SJCRH30 (cell line): ENCODE measurements at regions not wholly inside any gene's neighbourhood (a gene's known extent, or its start where the extent isn't known, plus 50 kb on each side); places are given as distances from the start of the nearest gene placed in this dataset.
A peak's percentile ranks its signal among the peaks of the same experiment; 100 is the strongest.

Experiments
- DNase-seq, 2 experiments: peaks; one replicate each; pipeline ENCODE4 v3.0.0-alpha.2; 2015 to 2020
- H3K27ac ChIP-seq: fragments of 250-450 bp; sonication (Bioruptor Pico); 2 replicates; pipeline ENCODE4 v1.5.1; 2020; ENCODE audit warnings: mild to moderate bottlenecking, moderate library complexity
- H3K27me3 ChIP-seq: fragments of 250-450 bp; sonication (Bioruptor Pico); 2 replicates; pipeline ENCODE4 v1.5.1; 2020; ENCODE audit warnings: mild to moderate bottlenecking, moderate library complexity
- H3K36me3 ChIP-seq: fragments of 250-450 bp; sonication (Bioruptor Pico); 2 replicates; pipeline ENCODE4 v1.5.1; 2020; ENCODE audit warnings: mild to moderate bottlenecking, moderate library complexity
- H3K4me1 ChIP-seq: fragments of 250-450 bp; sonication (Bioruptor Pico); 2 replicates; pipeline ENCODE4 v1.5.1; 2020; ENCODE audit warnings: mild to moderate bottlenecking, moderate library complexity
- H3K4me3 ChIP-seq: fragments of 250-450 bp; sonication (Bioruptor Pico); 2 replicates; pipeline ENCODE4 v1.5.1; 2020; ENCODE audit warnings: mild to moderate bottlenecking, moderate library complexity
- H3K9me3 ChIP-seq: fragments of 250-450 bp; sonication (Bioruptor Pico); replicated peaks from 2 replicates; pipeline ENCODE4 v1.5.1; 2020; ENCODE audit warnings: mild to moderate bottlenecking, moderate library complexity

DNA sequence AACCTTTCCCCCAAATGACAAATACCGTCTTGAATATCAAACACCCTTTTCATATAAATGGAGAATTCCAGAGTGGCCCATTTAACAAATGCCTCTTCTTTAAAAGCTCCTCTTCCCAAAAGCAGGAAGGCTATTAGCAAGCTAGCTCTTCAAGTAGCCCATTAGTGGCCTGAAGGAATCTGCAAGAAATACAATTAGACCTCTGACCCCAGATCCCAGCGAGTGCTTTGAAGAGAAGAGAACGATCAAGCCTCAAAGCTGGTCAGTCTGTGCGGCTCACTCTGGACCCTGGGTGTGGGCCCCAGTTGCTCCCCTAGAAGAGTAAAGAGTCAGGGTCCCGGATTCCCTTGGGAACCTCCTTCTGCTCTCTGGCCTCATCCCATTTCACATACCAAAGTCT is 325.6 kb downstream of the NUAK1 start:
- no peak for DNase-seq
- H3K27me3 ChIP-seq: no peaks in the 10 kb centered on the region

DNA sequence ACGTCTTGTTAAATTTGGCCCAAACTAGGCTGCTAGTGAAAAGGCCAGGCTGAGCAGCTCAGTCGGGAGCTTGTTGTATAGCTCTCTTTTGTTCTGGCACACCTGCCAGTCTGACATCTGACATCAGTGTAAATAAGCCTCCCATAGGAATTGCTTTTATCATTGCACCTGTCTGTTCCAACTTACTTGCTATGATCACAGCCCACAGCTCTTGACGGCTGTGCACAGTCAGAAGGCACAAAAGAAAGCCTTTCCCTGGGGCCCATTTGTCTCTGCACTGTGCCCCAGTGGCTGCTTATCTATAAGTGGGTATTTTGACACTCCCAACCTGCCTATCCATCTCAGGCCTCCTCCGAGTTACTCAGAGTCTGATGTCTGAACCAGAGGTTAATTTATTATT is 324.5 kb downstream of the NUAK1 start:
- Histone ChIP-seq H3K27me3 (no peaks in the 10 kb centered on the region), H3K36me3 (no peaks in the 10 kb centered on the region), H3K4me3 (no peak overlapping the region), H3K9me3 (no peaks in the 10 kb centered on the region), H3K4me1 (no peaks in the 10 kb centered on the region), H3K27ac (no peak overlapping the region)
- peak in 1 of 2 experiments; percentile 26 for DNase-seq

More for the DNA sequence above, 325.6 kb downstream of the NUAK1 start:
- no peak overlapping the region for H3K4me3 ChIP-seq
- no peaks in the 10 kb centered on the region for H3K4me1 ChIP-seq
- H3K27ac ChIP-seq: no peak overlapping the region
- H3K9me3 ChIP-seq: no peaks in the 10 kb centered on the region
- H3K36me3 ChIP-seq: no peaks in the 10 kb centered on the region

DNA sequence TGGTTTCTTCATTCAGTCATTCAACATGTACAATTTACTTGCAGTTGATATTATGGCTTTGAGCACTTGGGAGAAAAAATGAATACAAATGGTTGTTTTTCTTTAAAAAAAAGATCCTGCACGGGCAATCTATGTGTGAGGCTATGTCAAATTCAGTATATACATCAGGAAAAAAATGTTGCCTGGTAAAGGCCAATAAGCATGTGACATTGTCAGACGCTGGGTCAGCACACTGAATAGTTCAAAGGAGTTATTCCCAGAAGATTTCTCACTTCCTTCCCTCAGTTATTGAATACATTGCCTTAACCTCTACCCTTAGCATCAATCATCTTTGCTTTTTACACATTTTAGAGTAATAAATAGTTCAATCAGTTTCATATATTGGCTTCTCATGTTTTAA is 319.2 kb downstream of the NUAK1 start:
- Histone ChIP-seq H3K9me3 (no peaks in the 10 kb centered on the region), H3K27ac (no peak overlapping the region), H3K27me3 (no peaks in the 10 kb centered on the region), H3K36me3 (no peaks in the 10 kb centered on the region), H3K4me1 (no peaks in the 10 kb centered on the region), H3K4me3 (no peak overlapping the region)
- no peak for DNase-seq

DNA sequence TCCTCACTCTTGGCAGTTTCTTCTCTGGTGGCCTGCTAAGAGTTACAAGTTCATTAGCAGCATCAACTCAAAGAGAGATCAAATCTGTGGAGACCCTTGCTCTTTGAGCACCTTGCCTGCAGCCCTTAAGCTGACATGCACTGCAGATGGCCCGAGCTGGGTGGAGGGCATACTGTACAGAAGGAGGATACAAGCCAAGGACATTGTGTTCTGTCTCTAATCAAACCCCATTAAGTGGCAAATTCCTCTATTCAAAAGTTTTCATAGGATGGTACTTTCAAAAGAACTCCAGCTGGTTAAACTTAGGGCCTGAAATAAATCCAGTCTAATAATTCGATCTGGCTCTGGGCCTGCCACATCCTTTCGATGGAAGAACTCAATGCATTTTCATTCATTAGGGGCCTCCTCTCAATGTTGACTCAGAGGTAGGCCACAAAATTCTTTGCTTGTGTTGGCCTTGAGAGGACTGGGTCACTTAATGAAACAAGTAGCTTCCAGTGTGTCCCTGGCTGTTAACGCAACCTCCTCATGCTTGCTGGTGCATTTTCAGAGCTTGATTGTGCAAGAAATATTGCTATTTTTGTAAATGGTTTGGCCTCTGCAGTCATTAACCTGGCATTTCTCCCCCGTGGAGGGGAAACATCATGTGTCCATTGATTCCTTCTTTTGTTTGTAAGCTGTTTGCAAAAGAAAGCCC is 318.2 kb downstream of the NUAK1 start:
- Histone ChIP-seq H3K4me3 (no peak overlapping the region), H3K27ac (no peak overlapping the region), H3K27me3 (no peaks in the 10 kb centered on the region), H3K36me3 (no peaks in the 10 kb centered on the region), H3K9me3 (no peaks in the 10 kb centered on the region), H3K4me1 (no peaks in the 10 kb centered on the region)
- DNase-seq: no peak

DNA sequence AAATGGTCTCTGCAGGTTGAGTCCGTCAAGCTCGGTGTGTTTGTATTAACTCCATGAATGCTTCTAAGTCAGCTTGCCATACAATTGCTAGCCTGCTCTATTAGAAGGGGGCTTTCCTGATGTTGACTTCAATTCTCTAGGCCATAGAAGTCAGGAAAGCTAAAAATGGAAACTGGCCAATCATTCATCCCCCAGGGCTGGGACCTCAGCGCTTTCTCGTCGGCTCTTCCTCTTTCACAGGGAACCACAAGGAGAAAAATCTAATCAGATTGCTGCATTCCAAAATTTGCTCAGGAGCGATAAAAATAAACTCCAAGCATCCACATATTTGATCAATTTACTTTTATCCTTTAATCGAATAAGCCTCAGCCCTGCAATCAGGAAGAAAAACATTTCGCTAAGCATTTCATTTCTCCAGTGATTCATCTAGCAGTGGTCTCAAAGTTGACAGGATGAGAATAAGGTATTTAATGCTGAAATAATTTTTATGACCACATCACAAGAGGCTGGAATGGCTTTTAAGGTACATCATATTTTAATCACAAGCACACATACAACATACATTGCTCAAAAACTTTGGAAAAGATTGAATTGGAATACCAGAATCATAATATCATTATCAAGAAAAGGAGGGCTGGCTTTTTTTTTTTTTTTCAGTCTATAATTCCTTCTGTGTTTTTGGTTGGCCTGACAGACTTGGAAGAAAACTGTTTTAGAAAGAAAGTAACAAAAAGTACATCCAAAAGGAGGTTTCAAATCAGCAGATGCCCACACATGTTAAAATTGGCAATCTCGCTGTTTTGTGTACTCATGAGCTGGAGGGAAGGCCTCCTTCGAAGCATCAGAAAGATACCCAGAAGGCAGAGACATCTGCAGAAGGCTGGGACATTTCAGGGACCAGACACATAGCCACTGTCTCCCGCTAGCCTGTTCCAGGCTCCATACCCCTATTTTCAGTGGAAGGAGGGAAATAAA is 316.3 kb downstream of the NUAK1 start:
- Histone ChIP-seq H3K27me3 (no peaks in the 10 kb centered on the region), H3K36me3 (no peaks in the 10 kb centered on the region), H3K27ac (no peak overlapping the region), H3K9me3 (no peaks in the 10 kb centered on the region), H3K4me3 (no peak overlapping the region), H3K4me1 (no peaks in the 10 kb centered on the region)
- DNase-seq: no peak

DNA sequence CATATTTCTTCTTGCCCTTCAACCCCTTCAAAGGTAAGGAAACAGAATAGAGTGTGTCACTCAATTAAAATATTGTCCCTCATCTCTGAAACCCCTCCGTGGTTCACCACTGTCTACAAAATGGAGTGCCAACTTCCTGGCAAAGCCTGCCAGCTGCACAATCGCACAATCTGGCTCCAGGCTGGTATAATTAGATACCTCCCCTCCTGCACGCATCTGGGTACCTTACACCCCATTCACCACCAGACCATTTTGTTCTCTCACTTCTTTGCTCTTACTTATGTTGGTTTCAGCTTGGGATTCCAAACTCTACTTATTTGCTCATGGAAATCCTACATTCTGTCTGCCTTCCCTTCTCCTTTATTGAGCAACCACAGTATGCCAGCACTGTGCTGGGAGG is 314.9 kb downstream of the NUAK1 start:
- H3K27ac ChIP-seq: no peak overlapping the region
- DNase-seq: no peak
- H3K36me3 ChIP-seq: no peaks in the 10 kb centered on the region
- no peak overlapping the region for H3K4me3 ChIP-seq
- no peaks in the 10 kb centered on the region for H3K4me1 ChIP-seq
- no peaks in the 10 kb centered on the region for H3K27me3 ChIP-seq
- H3K9me3 ChIP-seq: no peaks in the 10 kb centered on the region

DNA sequence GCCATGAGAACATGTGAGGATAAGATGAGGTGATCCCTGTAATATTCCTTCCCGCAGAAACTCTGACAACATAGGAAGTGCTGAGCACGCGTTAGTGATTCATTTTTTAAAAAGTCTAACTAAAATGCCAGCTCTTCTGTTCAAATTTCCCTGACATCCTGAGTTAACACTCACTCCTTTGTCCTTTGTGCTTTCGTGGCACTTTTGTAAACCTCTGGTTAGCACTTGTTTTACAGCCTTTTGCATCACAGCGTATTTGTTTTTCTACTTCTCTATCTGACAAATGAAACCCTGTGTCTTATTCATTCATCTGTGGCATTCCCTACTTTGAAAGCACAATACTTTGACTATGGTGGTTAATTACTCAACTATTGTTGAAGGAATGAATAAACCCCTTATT is 313.6 kb downstream of the NUAK1 start:
- no peaks in the 10 kb centered on the region for H3K36me3 ChIP-seq
- no peak overlapping the region for H3K27ac ChIP-seq
- no peak overlapping the region for H3K4me3 ChIP-seq
- DNase-seq: no peak
- H3K9me3 ChIP-seq: no peaks in the 10 kb centered on the region
- no peaks in the 10 kb centered on the region for H3K27me3 ChIP-seq
- no peaks in the 10 kb centered on the region for H3K4me1 ChIP-seq

DNA sequence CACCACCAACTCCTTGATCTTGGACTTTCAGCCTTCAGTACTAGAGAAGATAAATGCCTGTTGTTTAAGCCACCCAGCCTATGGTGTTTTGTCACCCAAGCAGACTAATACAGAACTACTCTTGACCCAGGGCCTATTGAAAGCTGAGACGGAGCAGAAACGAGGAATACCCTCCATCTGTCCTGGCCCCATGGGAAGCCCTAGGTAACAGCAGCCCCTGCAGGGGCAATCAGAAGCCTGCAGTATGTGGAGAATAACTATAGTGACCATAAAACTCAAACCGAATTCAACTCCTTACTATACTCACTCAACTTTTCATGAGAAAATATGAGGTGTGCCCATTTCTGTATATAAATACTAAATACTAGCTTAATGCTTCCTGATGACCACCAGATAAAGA is 307.4 kb downstream of the NUAK1 start:
- H3K9me3 ChIP-seq: no peaks in the 10 kb centered on the region
- H3K36me3 ChIP-seq: no peaks in the 10 kb centered on the region
- H3K27me3 ChIP-seq: no peaks in the 10 kb centered on the region
- no peak overlapping the region for H3K4me3 ChIP-seq
- peak in 1 of 2 experiments; percentile 9 for DNase-seq
- H3K4me1 ChIP-seq: no peaks in the 10 kb centered on the region
- H3K27ac ChIP-seq: no peak overlapping the region

DNA sequence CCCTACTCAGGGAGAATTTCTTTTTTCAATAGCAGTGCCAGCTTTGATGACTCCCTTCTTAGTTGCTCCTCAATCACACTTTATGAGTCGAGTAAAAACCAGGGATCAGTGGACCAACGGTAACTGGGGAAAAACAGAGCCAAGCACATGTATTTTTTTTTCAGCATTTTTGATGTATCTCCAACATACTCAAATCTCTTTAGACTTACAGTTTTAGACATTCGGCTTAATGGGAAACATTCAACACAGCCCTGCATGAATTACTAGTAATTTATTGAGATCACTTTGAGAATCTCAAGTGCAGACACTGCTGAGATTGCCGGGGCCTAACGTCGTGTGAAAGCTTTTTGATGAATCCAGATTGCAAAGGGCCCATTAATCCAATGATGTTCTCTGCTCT is 306.7 kb downstream of the NUAK1 start:
- H3K4me1 ChIP-seq: no peaks in the 10 kb centered on the region

DNA sequence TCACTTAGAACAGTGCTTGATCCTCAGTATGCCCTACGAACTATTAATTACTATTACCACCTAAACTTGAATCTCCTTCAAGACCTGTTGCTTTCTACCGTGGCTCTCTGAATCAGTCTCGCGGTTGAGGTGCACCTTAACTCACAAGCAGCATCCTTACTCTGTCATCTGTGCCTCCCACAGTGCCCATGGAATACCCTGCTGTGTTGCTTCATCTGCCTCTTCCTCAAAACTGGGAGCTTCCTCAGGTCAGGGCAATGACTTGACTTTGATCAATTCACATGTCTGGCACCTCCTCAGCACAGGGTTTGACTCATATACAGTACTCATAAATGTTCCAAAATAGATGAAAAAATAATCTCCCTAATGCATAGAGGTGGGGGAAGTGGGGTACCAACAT is 305.9 kb downstream of the NUAK1 start:
- Histone ChIP-seq H3K4me1 (no peaks in the 10 kb centered on the region), H3K9me3 (no peaks in the 10 kb centered on the region), H3K4me3 (no peak overlapping the region), H3K27me3 (no peaks in the 10 kb centered on the region), H3K36me3 (no peaks in the 10 kb centered on the region), H3K27ac (no peak overlapping the region)
- DNase-seq: no peak

More for the DNA sequence above, 306.7 kb downstream of the NUAK1 start:
- H3K36me3 ChIP-seq: no peaks in the 10 kb centered on the region
- DNase-seq: no peak
- H3K9me3 ChIP-seq: no peaks in the 10 kb centered on the region
- H3K27ac ChIP-seq: no peak overlapping the region
- no peak overlapping the region for H3K4me3 ChIP-seq
- no peaks in the 10 kb centered on the region for H3K27me3 ChIP-seq

DNA sequence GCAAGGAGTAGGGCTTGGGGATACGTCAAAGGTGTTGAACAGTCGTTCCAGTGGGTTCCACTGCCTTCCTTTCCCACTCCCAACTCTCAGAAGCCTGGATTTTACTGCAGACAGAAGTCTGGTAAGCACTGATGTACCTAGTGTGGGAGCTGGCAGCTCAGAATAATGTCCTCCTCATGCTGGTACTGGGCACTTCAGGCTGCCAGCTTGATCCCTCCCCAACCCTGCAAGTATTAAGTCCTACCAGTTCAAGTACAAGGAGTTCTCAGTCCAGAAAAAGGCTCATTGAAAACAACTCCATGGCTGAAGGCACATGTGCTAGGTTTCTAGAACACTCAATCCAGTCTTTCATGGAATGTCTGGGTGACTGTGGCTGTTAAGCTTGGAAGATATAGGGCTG is 304.3 kb downstream of the NUAK1 start:
- Histone ChIP-seq H3K36me3 (no peaks in the 10 kb centered on the region), H3K4me1 (no peaks in the 10 kb centered on the region), H3K4me3 (no peak overlapping the region), H3K27ac (no peak overlapping the region), H3K9me3 (no peaks in the 10 kb centered on the region), H3K27me3 (no peaks in the 10 kb centered on the region)
- DNase-seq: no peak

DNA sequence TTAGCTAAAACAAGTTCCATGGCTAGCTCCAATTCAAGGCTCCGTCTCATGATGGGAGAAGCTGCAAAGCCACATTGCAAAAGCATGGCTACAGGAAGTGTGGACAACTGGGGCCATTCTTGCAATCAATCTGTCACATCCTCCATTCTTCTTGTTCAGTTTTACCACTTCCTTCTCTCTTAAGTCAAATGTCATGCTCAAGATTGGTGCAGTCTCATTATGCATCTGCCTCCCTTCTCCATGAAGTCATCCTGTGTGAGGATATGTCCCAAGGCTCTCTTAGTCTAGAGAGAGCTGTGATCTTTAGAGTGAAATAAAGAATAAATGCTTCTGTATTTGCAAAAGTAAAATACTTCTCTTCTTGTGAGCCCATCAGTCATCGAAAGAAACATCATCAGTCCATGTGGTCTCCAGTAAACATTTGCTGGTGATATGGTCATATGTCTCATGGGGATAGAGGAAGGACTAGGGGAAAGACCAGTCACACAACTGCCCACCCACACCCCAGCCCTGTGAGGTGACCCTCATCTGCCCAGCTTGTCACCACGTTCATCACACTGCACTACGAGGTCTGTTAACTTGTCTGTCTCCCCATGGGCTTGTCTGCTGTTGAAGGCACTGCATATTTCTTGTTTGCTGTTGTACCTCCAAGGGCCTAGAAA is 303.0 kb downstream of the NUAK1 start:
- Histone ChIP-seq H3K27me3 (no peaks in the 10 kb centered on the region), H3K27ac (no peak overlapping the region), H3K9me3 (no peaks in the 10 kb centered on the region), H3K4me1 (no peaks in the 10 kb centered on the region), H3K4me3 (no peak overlapping the region), H3K36me3 (no peaks in the 10 kb centered on the region)
- no peak for DNase-seq

DNA sequence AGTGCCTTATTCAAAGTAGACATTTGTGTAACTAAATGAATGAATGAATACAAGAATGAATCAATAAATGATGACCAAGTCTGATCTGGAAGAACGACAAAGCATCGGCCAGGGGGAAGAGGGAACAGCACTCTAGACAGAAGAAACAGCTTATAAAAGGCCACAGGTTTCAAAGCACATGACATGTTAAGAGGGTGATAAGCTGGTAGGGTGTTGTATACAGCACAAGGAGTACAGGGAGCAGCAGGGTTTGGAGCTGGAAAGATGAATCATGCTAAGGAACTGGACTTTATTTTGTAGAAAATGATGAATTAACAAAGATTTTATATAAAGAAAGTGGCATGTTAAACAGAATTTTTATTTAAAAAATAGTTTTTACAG is 302.5 kb downstream of the NUAK1 start:
- H3K27ac ChIP-seq: no peak overlapping the region
- H3K4me1 ChIP-seq: no peaks in the 10 kb centered on the region
- H3K27me3 ChIP-seq: no peaks in the 10 kb centered on the region
- no peak overlapping the region for H3K4me3 ChIP-seq
- no peaks in the 10 kb centered on the region for H3K9me3 ChIP-seq
- no peaks in the 10 kb centered on the region for H3K36me3 ChIP-seq
- DNase-seq: no peak

DNA sequence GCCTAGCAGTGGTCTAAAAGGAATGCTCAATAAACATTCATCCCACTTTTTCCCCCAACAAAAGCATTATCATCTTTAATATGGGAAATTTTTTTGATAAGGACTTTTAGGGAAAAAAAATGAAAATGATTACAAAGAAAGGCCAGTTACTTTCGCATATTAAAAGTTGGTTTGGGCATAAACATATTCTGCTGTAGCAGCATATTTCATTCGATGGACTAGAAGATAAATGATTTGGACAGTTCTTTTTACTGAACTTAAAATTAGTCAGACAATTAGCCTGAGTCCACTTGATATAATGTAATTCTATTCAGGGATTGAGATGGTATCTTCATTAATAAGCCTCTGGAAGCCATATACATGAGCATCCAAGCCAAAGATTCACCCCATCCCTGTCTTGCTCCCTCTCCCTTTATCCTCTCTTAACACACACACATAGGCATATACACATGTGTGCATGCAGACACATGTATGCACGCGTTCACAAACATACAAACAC is 299.1 kb downstream of the NUAK1 start:
- H3K27ac ChIP-seq: no peak overlapping the region
- H3K36me3 ChIP-seq: no peaks in the 10 kb centered on the region
- no peaks in the 10 kb centered on the region for H3K4me1 ChIP-seq
- no peak for DNase-seq
- no peaks in the 10 kb centered on the region for H3K9me3 ChIP-seq
- H3K27me3 ChIP-seq: no peaks in the 10 kb centered on the region
- no peak overlapping the region for H3K4me3 ChIP-seq

DNA sequence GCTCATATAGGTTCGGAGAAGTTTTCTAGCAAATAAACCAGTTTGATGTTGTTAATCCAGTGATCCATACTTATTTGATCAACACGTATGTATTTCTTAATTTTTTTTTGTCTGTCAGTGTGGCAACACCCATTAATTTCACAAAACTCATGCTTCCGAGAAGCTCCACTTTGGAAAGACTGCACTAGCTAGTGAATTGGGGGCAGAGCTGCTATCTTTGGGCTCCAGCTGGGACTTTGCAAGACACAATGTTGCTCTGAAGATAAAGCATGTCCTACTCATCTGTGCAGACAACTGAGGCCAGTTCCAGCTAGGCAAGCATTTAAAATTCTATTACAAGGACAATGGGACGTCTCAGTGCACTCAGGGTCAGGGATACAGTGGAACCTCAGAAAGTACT is 298.4 kb downstream of the NUAK1 start:
- H3K9me3 ChIP-seq: no peaks in the 10 kb centered on the region
- no peaks in the 10 kb centered on the region for H3K4me1 ChIP-seq
- no peak for DNase-seq
- H3K27me3 ChIP-seq: no peaks in the 10 kb centered on the region
- no peaks in the 10 kb centered on the region for H3K36me3 ChIP-seq
- H3K4me3 ChIP-seq: no peak overlapping the region
- no peak overlapping the region for H3K27ac ChIP-seq
